Anterior cingulate cortex (tissue), 58 donors: ENCODE measurements at regions not wholly inside any gene's neighbourhood (a gene's known extent, or its start where the extent isn't known, plus 50 kb on each side); places are given as distances from the start of the nearest gene placed in this dataset.
"Not testable (repeated sequence)": the region's sequence is repeated elsewhere in the genome, so short reads cannot be mapped to it uniquely, and the experiment has no call there.

Experiments
- DNase-seq, 58 donors: peaks; one replicate each; lab custom pipeline; 2025; lab: John Stamatoyannopoulos, UW

- no peak for DNase-seq
Measured at GRCh38 chr6:130537447-130537846, 171.6 kb downstream of the TMEM200A start.

- no peak for DNase-seq
Measured at GRCh38 chr6:130547723-130548122, 181.9 kb downstream of the TMEM200A start.

GRCh38 chr6:130557481-130558112 lies 191.8 kb downstream of the TMEM200A start:
- DNase-seq = no peak

- no peak for DNase-seq
Measured at GRCh38 chr6:130558131-130558530, 192.3 kb downstream of the TMEM200A start.

GRCh38 chr6:130559166-130559565 lies 193.3 kb downstream of the TMEM200A start:
- DNase-seq = no peak

GRCh38 chr6:130560231-130560630 lies 194.4 kb downstream of the TMEM200A start:
- no peak for DNase-seq

GRCh38 chr6:130561159-130561558 lies 195.3 kb downstream of the TMEM200A start:
- DNase-seq = not testable (repeated sequence)

GRCh38 chr6:130565696-130566095 lies 199.9 kb downstream of the TMEM200A start:
- no peak for DNase-seq

GRCh38 chr6:130574146-130574545 lies 208.3 kb downstream of the TMEM200A start:
- DNase-seq = no peak

- no peak for DNase-seq
Measured at GRCh38 chr6:130575557-130575956, 209.7 kb downstream of the TMEM200A start.

- DNase-seq = no peak
Measured at GRCh38 chr6:130575971-130576370, 210.2 kb downstream of the TMEM200A start.

GRCh38 chr6:130577178-130577919 lies 211.5 kb downstream of the TMEM200A start:
- DNase-seq = no peak

GRCh38 chr6:130578713-130579112 lies 212.9 kb downstream of the TMEM200A start:
- DNase-seq = no peak

- no peak for DNase-seq
Measured at GRCh38 chr6:130583268-130583667, 217.5 kb downstream of the TMEM200A start.

GRCh38 chr6:130585587-130585986 lies 219.8 kb downstream of the TMEM200A start:
- DNase-seq = no peak

GRCh38 chr6:130587778-130588520 lies 222.1 kb downstream of the TMEM200A start:
- no peak for DNase-seq

GRCh38 chr6:130593200-130593599 lies 227.4 kb downstream of the TMEM200A start:
- no peak for DNase-seq

GRCh38 chr6:130593948-130594347 lies 228.1 kb downstream of the TMEM200A start:
- DNase-seq = no peak

GRCh38 chr6:130598021-130598989 lies 228.9 kb upstream of the SMLR1 start:
- no peak for DNase-seq

GRCh38 chr6:130600880-130601341 lies 226.3 kb upstream of the SMLR1 start:
- no peak for DNase-seq
